NCI-H2107 treated with DMSO at 0.1 percent for 48 hours (cell line): ENCODE measurements at regions not wholly inside any gene's neighbourhood (a gene's known extent, or its start where the extent isn't known, plus 50 kb on each side); places are given as distances from the start of the nearest gene placed in this dataset.

Experiments
- DNase-seq: peaks from one replicate; lab custom pipeline; 2025; ENCODE audit not compliant: unreplicated experiment; lab: John Stamatoyannopoulos, UW

DNA sequence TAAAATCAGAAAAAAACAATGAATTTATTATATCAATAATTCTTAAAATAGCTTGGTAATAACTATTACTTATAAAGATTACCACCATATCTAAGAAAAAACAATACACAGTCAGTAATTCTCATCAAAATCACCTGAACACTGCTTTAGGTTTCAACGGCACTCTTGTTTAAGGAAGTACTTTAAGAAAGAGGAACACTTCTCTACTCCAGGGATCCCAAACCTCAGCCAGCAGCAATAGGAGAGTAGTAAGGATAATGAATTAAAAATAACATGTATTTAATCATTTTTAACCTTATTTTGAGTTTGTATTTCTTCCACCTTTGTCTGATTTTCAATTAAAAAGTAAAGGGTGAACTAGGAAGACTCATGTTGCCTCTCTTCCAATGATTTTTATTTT is 494.0 kb upstream of the NR2F2 start:
- no peak for DNase-seq

DNA sequence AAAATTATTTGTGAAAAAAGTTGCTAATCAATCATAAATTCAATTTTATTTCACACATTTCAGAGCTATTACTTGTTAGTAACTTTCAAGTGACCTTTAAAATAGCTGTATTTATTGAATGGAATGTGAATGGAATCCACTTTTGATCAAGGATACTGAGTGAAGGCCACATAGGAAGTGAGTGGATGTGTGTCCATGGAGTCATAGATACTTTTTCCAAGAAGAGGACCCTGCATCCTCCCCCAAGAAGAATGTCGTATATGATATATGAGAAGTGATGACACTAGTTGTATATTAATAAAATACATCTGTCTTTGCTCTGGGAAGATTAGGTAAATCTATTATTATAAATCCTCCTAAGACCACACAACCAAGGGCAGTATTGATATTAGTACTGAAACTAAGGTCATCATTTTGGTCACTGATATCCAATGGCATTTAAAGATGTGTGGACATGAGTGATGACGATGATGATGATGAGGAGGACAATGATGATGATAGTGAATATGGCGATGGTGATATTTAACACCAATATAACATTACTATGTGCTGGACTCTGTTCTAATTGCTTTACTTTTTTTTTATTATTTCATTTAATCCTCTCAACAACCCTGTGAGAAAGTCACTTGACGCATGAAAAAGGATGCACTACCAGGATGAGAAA is 493.0 kb upstream of the NR2F2 start:
- DNase-seq, result no peak

DNA sequence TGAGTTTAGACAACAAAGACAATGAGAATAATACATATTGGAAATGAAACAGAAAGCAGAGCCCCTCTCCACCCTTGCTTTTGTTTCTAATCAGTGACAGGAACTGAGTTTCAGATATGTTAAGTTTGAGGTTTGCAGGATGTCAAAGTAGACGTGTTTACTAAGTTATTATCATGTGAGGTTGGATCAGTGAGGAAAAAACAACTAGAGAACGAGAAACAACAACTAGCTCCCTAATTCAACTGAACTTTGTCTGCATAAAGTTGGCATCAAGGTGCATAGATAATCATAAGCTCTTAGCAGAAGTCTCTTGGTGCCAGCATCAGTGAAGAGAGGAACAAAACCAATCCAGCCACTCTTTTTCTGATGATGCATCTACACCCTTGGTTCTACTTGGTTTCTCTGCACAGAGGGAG is 491.1 kb upstream of the NR2F2 start:
- no peak for DNase-seq

DNA sequence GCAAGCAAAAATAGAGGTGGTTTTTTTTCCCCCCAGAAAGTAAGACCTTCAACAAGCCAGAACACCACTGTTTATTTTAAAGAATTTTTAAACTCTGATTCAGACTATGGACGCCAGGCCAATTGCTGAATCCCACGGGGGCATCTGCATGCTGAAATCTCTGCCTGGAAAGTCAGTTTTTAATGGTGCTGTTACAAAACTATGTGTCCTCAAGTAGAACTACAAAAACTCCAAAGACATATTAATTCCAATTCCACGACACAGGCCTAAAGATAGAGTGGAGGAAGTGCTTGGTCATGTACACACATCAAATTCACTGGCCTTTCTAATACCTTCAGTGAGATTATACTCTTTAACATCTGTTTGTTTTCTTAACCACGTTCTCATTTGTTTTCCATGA is 490.5 kb upstream of the NR2F2 start:
- no peak for DNase-seq

DNA sequence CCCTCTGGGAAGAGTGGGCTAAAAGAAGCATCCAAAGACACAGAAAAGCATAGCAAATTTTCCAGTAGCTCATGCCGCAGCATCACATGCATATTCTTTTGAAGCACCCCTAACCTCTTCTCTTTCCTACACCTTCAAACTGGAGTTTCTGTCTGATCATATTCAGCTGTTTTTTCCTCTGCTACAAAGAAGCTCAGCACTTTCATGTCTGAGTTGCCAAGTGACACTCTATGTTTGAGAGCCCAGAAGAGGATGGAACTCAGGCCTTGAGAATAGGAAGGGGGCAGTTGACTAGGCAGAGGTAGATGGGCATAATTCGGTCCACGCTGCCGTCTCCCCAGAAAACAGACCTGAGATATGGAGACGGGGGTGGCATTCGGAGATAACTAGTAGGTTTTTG is 489.6 kb upstream of the NR2F2 start:
- DNase-seq, result no peak

DNA sequence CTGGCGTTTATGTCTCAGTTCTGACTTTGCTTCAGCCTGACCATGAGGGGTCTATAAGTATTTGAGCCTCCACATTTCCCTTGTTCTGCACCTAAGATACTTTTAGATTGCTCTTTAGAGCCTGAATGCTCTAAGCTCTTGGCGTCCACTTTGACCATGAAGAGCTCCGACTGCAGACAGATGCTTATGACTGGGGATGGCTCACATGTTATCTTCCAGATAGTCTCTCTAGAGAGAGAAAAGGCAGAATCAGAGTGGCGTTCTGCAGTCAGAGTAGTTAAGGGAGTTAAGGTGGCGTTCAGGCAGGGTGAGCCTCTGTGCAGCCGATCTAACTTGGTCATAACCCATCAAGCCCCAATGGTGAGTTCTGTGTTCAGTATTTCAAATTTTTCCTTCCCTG is 487.9 kb upstream of the NR2F2 start:
- no peak for DNase-seq

DNA sequence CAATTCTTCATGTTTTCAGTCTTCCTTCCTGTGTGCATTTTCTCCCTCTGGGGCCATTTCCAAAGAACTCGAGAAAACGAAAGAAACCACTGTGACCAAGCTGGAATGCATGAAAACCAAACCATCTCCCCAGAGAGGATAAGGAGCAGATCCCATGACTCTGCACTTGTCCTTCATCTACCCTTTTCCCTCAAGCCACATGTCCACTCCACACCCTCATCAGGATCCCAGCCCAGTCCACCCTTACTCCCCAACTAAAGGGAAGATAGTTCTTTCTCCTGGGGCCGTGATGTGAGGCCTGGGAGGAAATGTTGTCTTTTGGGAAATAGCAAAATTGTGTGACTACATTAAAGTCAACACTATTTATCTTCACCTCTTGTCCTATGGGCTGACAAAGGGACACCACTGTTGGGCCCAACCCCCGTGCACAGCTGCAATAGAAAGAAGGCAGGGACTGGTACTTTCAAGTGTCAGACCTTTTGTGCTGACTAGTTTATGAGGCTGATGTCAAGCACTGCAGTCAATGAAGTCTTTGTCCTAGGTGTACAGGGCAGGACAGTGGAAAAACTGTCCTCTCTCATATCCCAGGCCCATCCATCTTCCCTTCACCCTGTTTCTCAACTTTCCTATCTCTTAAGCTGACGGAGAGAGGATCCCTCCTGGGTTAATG is 487.1 kb upstream of the NR2F2 start:
- DNase-seq, result no peak

DNA sequence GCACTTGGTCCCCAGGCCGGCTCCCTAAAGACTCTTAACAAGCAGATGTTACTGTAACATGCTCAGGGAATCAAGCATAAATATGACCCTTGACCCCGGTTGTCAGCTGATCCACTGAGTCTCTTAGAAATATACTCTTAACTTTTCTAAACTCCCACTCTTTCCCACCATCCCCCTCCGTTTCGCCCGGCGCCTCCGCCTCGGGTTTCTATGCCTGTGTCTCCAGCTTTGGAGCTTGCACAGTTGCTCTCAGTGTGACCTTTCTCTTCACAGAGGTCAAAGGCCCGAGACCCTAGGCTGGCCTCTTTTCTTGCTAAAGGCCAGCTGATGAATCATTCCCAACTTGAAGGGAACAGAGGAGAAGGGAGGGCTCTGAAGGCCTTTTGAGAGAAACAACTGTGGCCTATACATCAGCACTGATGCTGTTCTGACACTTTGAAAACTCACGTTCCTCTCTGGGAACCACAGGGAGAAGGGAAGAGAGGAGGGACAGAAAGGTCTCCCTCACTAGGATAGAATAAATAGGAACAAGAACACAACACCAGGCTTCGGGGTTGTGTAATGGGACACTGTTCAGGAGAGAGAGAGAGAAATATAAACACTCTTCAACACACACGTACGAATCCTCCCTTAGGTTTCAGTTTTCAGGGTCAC is 484.5 kb upstream of the NR2F2 start:
- DNase-seq, result peak; percentile 84

DNA sequence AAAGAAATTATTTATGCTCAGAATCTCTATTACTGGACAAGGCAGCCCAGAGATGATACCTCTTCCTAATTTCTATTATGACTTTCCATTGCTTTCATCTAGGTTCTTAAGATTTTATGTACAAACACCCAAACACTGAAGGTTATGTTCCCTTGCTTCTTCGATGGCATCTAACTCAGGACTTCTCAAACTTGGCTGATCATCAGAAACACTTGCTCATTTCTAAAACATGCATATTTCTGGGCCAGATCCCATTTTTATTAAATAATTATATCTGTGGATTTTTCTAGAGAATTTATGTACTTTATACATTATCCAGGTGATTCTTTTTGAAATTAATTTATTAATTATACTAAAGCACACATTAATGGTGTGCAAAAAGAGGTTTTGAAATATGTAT is 482.4 kb upstream of the NR2F2 start:
- no peak for DNase-seq

DNA sequence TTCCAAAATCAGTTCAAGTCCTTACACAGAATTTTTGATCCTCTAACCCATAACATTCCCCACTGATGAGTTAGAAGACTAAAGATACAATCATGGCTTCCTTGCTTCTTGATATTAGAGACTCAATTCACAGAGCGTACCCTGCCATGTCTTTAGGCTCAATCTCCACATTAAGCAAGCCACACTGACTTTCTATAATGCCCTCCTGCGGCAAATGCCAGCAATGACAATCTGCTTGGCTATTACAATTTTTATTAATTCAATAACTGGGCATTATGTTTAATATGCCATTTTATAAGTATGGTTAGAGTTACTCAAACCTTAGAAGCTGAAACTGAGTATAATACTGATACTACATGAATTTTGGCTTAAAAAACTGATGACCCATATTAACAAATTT is 479.7 kb upstream of the NR2F2 start:
- no peak for DNase-seq

DNA sequence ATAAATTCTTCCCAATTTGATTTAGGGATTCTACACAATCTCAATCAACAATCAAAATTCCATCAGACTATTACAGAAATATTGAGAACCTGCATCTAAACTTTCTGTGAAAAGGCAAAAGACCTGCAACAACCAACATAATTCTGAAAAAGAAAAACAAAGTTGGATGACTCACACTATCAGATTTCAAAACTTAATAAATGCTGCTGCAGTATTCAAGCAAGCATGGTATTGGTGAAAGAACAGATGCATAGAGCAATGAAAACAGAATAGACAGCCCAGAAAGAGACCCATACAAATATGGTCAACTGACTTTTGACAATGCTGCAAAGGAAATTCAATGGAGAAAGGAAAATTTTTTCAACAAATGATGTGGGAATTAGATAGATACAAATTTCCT is 477.1 kb upstream of the NR2F2 start:
- no peak for DNase-seq

DNA sequence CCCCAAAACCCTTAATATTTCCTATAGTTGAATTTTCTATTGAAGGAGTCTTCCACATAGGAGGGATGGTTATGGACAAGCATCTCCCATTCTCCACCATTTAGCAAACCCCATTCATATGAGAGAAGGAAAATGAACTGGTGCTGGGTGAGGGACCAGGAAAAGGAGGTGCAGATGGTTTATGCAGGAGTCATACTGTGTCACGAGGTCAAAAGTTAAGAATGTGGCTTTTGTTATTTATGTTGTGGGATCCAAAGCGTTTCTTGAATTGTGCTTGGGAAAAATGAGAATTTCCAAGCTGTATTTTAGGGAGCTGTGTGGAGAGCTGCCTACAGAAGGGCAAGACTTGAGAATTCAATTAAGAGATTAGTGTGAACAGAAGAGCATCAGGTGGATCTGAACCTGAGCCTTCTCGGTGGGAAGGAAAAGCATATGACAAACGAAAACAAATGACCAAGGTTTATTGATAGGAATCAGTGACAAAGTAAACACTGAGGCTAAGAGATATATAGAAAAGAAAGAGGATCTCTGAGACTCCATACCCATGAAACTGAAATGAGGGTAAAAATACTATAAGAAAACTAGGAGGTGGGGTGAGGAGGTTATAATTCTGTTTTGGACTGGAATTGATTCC is 473.3 kb upstream of the NR2F2 start:
- DNase-seq, result no peak

DNA sequence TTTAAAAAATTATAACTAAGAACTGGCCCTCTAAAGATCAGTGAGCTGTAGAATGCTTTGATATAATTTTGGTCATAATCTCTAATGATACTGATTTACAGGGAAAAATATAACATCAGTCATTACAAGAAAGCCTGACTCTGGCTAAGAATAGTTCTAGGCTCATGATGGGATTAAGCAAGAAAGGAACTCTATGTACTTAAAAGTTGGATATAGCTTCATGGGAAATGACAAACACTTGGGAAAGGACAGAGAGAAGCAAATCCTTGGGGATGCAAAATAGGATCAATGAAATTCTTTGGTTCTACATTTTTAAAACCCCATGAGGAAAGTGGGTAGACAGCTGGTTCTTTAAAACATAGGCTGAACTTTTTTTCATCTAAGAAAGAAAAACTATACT is 472.7 kb upstream of the NR2F2 start:
- DNase-seq, result no peak

DNA sequence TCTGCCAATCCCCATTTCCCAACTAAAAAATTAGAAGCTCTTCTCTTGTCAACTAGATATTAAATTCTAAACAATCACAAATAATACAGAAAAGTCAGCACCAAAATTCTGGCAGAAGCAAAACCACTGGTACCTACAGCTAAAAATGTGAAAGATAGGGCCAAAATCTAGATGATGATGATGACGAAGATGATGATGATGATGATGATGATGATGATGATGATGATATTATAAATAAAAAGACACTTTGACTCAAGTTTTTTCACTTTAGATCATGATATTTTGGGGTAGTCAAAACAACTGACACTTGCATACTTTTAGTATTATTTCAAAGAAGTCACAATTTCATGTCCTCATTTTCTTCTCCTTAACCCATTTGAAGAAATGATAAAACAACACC is 470.1 kb upstream of the NR2F2 start:
- no peak for DNase-seq

DNA sequence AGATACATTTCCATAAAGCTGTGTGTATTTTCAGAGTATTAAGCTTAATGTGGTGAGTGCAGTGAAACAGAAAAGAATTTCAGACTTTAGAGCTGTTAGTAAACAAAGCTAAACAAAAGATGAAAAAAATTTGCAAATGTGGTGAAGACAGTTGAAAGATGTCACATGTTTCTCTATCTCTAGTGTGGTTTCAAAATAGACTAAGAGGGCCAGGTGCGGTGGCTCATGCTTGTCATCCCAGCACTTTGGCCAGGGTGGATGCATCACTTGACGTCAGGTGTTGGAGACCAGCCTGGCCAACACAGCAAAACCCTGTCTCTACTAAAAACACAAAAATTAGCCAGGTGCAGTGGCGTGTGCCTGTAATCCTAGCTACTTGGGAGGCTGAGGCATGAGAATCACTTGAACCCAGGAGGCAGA is 466.0 kb upstream of the NR2F2 start:
- peak; percentile 31 for DNase-seq

DNA sequence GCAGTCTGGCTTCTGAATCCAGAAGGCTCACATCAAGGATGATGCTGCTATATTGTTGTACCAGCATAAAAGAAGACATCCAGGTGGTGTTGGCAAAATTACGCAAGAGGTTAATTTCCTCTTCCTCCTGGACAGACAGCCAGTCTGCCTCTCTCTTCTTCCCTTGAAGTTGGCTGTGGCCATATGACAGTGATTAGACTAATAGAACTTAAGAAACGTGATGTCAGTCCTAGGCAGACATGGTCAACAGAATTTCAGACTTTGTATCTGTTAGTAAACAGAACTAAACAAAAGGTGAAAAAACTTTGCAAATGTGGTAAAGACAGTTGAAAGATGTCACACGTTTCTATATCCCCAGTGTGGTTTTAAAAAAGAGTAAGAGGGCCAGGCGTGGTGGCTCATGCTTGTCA is 465.2 kb upstream of the NR2F2 start:
- no peak for DNase-seq

DNA sequence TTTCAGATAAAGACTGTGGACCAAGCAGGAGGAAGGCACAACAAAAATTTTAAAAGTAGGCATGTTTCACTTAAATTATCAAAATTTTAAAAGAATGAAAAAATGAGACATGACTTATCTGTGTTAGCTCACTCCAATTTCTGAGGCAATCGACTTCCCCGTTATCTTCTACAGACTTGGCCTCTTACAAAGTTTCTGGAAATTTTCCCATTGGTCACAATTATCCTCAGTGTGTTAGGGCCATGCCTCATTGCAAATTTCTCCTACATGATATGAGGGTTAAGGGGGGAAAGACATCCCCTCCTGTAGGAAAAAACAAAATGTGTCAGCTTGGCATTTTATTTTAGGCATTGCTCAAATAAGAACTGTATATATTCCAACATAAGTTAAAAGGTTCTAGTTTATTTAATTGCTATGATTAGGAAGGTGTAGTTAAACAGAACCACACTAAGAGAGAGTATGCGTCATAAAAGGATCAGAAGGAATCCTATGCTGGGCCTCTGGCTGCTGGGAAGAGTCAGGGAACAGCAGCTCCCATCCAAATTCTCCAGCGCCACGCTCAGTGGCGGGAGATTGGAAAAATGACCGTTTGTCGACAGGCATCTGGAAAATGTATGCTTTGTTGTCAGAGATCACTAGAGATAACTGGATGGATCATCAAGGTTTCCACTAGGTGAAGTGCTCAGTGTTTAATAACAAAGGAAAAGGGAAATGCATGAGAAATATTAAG is 463.6 kb upstream of the NR2F2 start:
- no peak for DNase-seq

DNA sequence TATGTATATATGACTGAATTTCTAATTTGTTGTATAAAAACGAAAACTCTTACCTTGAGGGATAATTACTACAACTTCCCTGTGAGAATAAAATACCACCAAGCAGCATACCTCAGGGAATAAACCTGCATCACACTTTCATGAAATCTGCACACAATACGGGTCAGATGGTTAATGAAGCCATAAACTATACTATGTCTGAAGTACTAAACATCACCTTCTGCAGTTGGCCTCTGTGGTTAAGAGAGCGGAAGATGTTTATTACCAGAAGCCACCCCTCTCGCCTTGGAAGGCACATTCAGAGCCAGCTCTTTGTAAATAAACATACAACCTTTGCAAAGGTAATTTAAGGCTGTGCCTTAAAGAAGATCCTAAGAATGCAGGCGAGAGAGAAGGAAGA is 462.1 kb upstream of the NR2F2 start:
- DNase-seq, result no peak

DNA sequence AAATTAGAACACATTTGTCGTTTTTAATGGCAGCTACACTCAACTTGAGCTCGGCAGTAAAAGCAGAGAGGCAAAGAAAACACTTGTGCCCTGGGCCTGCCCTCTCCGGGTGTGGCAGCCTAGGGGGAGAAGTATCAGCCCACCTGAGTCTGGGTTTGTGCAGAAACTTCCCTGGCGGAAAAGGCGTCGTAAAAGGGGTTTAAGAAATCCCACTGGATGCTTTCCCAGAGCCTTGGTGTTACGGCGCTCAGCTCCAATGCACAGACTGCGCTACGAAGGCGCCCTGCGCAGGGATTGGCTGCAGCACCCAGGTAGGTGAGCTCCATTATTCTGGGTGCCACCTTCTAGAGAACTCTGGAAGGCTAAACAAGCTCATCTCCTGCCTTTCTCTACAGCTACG is 461.5 kb upstream of the NR2F2 start:
- no peak for DNase-seq

DNA sequence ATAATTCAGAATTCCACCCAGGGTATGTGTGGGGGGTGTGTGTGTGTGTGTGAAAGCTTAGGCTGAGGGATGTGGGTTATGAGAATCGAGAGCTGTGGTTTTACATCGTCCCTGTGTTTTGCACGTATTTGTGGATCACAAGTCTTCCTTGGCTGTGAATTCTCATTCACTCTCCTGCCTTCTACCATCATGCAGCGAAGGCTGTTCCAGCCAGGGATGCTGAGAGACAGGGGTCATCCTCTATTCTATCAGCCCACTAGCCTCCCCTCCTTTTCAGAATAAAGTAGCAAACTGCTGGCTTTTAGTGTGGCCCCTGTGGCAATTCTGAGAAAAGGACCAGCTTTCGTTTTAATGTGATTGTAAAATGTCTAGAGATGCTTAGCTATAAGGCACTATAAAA is 460.6 kb upstream of the NR2F2 start:
- no peak for DNase-seq

DNA sequence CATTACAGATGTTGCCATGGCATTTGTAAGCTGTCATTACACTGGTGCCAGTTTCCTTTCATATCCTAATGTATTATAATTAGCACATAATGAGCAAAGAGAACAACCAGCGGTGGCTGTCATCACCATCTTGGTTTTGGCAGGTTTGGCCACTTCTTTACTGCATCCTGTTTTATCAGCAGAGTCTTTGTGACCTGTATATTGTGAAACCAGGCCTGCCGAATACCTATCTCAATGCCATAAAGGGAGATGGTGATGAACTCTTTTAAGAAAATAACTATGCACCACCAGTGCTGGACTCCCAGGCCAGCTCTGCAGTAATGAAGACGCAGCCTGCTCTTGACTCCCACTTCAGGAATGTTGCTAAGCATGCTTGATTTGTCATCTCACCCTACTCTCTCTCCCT is 458.1 kb upstream of the NR2F2 start:
- no peak for DNase-seq
